GM12872 (cell line): ENCODE measurements at regions not wholly inside any gene's neighbourhood (a gene's known extent, or its start where the extent isn't known, plus 50 kb on each side); places are given as distances from the start of the nearest gene placed in this dataset.

Experiments used
- CTCF ChIP-seq: IDR thresholded peaks from 3 replicates; pipeline ENCODE4 v1.5.1; 2011; ENCODE audit warnings: low read depth, mild to moderate bottlenecking, low read length, moderate library complexity; ENCODE audit not compliant: insufficient read depth

DNA sequence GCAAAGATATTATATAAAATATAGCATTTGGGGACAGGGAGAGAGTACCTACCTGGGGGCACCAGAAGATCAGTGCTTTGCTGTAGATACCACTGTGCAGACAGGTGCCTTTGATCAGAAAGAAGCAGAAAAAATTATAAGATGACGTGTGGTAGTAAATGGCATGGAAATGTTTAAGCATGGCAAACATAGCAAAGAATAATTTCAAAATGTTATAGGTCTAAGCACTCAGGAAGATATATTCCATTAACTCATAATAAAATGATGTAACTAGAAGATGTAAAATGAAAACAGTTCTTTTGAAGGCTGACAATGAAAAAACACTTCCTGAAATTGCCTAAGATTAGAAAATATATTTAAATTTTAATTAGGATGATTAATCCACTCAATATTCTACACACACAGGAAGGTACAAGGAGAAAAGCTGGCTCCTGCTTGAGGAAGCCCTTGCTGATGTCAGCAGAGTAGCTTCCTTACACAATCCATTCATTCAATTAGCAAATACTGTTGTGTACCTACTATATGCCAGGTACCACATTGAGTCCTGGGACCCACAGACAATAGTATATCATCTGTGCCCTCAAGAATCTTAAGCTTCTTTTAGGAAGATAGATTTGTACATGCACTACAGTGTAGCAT lies 290.2 kb upstream of the CNR1 start:
- TF ChIP-seq CTCF: no peak

- TF ChIP-seq CTCF: no peak
These were observed 289.2 kb upstream of the CNR1 start for GRCh38 chr6:88455317-88455716.

DNA sequence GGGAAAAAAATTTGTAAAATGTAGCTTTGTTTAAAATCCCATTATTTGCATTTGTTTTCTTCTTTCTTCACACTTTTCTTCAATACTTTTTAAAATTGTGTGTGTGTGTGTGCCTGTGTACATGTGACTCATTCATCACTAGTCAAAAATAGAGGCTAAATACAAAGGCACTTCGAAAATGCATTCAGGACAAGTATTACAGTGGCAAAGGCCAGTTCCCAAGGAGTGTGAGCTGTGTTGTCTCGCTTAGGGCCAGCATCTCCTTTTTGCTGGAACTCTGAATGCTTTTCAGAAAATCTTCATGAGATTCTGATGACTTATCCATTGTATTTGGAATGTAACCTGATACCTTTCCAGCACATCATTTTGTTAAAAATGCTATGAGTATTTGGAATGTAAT lies 288.5 kb upstream of the CNR1 start:
- no peak for TF ChIP-seq CTCF

DNA sequence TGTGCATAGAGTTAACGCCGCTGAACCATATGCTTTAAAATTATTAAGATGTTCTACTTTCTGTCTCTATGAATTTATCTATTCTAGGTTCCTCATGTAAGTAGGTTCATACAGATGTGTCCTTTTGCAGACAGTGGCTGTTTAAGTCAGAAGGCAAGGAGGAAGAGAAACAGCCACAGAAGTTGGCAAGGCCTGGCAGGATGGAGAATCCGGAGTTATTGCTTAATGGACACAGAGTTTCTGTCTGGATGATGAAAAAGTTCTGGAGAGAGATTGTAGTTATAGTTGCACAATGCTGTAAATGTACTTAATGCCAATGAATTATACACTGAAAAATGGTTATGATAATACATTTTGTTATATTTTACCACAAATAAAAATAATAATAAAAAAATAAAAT lies 283.6 kb upstream of the CNR1 start:
- TF ChIP-seq CTCF: no peak

DNA sequence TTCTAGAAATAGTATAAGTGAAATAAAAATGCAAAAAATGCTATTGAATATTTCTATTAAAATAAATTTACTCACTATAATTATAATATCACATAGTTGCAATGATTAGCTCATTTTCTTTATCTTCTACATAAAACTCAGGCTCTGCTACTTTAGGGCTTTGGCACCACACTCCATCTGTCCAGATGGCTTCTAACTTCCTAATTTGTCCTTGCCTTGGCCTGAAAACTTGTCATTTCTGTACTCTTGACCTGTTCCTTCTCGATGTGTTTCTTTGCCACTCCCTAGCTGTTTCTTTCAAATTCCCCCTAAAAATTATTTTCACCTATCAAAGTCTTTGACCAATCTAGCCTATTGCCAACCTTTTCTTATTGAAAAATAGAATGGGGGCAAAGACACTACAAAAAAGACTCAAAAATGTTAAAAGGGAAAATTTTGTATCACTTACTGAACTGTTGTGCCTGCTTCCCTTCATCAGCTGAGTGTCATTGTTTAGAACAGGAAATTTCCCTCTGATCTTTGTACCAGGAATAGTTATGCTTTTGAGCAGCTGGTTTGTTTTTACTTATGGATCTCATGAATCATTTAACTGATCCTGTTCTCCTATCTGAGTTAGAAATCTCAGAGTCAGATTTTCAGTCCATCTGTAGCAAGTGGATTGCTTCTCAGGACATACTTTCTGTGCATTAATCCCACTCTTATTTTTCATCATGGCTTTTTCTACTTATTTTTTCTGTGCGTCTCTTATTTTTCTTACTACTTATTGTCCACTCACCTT lies 279.2 kb upstream of the CNR1 start:
- TF ChIP-seq CTCF: no peak

GRCh38 chr6:88443554-88443953 lies 277.4 kb upstream of the CNR1 start:
- no peak for TF ChIP-seq CTCF

DNA sequence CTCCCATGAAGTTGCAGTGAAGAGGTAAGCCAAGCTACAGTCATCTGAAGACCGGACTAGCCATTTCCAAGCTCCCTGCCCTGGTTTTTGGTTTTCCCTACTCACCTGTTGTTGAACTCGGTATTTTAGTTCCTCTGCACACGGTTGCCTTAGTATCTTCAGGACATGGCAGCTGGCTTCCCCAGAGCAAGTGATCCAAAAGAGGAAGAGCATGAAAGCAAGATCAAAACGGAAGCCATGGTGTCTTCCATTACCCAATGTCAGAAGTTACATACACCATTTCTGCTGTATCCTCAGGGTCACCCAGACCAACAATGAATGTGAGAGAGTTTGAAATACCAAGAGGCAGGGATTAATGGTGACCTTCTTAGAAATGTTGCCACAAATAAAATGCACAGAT lies 276.6 kb upstream of the CNR1 start:
- TF ChIP-seq CTCF: no peak
